Superior temporal gyrus (tissue), 1 donor: ENCODE measurements at regions not wholly inside any gene's neighbourhood (a gene's known extent, or its start where the extent isn't known, plus 50 kb on each side); places are given as distances from the start of the nearest gene placed in this dataset.
"Not testable (repeated sequence)": the region's sequence is repeated elsewhere in the genome, so short reads cannot be mapped to it uniquely, and the experiment has no call there.

Experiments
- DNase-seq: peaks from one replicate; pipeline ENCODE4 v3.0.0-alpha.2; 2016; ENCODE audit errors: extremely low spot score

- DNase-seq = no peak
These were observed 462.8 kb downstream of the GXYLT1 start for GRCh38 chr12:41681898-41682297.

- no peak for DNase-seq
These were observed 464.5 kb downstream of the GXYLT1 start for GRCh38 chr12:41680155-41680554.

DNA sequence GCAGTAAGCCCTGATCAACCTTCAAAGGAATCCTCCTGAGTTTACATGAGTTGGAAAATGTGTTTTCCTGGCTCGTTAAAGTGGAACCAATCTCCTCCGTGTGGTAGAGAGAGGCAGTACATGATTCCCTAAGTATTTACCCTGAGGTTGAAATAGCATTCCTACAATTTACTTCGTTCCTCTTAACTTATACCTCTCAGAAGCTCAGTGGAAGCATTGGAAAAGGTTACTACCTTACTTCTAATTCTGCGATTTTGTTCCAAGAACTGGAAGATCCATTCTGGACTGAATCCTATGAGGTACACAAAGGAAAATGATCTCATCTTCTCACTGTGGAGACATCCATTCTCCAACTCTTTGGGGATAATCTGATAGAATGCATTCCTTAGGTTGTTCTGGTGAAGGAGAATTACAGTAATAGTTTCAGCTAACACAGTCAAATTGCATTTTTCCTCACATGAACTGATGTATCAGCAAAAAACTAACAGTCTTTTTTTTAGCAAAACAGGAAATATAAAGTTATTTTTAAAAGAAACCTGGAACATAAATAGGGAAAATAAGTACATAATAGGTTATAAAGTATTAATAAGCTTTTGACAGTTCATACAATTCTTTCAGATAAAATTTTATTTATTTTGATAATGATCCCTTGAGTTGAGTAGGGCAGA lies 475.6 kb downstream of the PDZRN4 start:
- peak; percentile 45 for DNase-seq

- no peak for DNase-seq
These were observed 473.1 kb downstream of the PDZRN4 start for GRCh38 chr12:41661141-41661765.

GRCh38 chr12:41656454-41656853 lies 468.3 kb downstream of the PDZRN4 start:
- DNase-seq = no peak

DNA sequence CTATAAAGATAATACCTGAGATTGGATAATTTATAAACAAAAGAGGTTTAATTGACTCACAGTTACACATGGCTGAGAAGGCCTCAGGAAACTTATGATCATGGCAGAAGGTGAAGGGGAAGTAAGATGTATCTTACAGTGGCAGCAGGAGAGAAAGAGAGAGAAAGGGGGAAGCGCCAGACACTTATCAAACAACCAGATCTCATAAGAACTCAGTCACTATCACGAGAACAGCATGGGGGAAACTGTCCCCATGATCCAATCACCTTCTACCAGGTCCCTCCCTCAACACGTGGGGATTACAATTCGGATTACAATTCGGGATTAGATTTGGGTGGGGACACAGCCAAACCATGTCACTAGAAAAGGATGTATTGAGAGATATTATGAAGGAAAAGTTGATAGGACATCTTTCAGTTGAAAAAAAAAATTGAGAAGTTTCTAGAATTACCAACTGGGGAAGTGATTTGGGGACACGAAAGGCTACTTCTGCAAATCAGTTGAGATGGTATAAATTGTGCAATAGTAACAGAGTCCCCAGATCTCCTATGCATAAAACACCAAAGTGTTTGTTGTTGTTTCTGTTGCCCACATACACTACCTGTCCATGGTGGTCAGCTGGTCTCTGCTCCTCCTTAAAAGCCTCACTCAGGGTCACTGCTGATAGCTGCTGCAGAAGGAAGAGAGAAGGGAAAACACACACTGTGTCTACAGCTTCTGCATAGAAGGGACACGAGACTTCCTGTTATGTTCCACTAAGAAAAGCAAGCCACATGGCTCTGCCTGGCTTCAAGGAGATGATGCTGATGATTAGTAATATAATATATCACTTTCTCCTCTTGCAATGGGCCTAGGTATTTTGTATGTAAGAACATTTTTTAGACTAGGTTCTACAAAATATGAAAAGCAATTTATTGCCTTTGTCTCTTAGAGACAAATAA lies 465.5 kb downstream of the PDZRN4 start:
- no peak for DNase-seq

GRCh38 chr12:41652981-41653380 lies 464.9 kb downstream of the PDZRN4 start:
- no peak for DNase-seq

- DNase-seq = no peak
These were observed 457.5 kb downstream of the PDZRN4 start for GRCh38 chr12:41645624-41646023.

- not testable (repeated sequence) for DNase-seq
These were observed 454.7 kb downstream of the PDZRN4 start for GRCh38 chr12:41642808-41643207.

- DNase-seq = no peak
These were observed 448.5 kb downstream of the PDZRN4 start for GRCh38 chr12:41636653-41637052.

DNA sequence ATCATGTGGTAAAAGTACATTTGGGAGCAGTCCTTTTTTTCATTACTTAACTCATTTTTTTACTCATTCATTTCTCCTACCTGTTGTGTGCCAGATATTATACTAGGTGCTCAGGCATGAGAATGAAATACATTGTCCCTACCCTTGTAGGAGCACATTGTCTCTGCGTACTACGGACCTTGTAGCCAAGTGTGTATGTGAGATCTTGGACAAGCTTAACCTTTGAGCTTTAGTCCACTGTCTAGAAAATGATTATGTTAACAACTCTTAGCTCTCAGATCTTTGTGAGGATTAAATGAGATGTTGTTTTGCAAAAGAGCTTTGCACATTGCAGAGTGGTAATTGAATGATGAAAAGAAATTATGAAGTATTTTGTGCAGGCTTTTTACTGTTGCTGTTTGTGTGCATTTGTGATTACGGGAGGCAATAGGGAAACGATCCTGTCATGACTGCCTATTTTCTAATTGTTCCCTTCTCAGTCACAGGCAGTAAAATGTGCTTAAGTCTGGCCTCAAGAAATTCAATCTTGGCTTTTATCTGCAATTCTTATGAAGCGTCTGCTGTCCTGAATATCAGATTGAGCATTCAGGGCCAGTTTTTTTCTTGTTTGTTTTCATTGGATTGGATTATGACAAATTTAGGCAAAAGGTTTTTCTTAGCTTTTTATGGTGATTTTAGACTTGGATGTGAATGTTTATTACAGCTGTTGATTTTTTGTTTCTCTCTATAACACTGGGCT lies 447.7 kb downstream of the PDZRN4 start:
- DNase-seq = no peak

- DNase-seq = no peak
These were observed 446.0 kb downstream of the PDZRN4 start for GRCh38 chr12:41634091-41634490.

GRCh38 chr12:41629611-41630010 lies 441.5 kb downstream of the PDZRN4 start:
- peak; percentile 53 for DNase-seq

DNA sequence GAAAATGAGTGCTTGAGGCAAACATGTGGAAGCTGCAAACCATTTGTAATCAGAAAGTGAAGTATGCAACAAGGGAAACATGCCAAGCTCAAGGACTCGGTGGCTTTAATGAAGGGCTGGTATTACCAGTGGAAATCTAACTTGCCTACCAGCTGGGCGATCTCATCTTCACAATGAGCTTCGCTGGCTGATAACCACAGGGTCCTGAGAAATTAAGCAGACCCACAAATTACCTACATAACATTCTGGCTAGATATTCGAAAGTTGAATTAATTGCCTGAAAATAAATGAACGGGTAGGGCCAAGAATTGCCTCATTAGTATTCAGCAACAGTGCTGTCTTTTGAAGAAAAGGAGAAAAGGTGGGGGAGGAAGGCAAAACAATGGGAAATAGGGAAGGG lies 439.4 kb downstream of the PDZRN4 start:
- DNase-seq = no peak

GRCh38 chr12:41624571-41624970 lies 436.5 kb downstream of the PDZRN4 start:
- DNase-seq = no peak
